Testis (tissue), 2 donors: ENCODE measurements at regions not wholly inside any gene's neighbourhood (a gene's known extent, or its start where the extent isn't known, plus 50 kb on each side); places are given as distances from the start of the nearest gene placed in this dataset.

ENCODE experiments used
- DNase-seq: peaks from one replicate; pipeline ENCODE4 v3.0.0-alpha.2; 2019
- H3K27ac ChIP-seq, 2 donors: fragments of 200-600 bp; sonication (generic); one replicate each; pipeline ENCODE4 v1.5.1; 2019
- H3K27me3 ChIP-seq: fragments of 200-600 bp; sonication (generic); one replicate; pipeline ENCODE4 v1.5.1; 2019
- H3K36me3 ChIP-seq: fragments of 200-600 bp; sonication (generic); one replicate; pipeline ENCODE4 v1.5.1; 2017; ENCODE audit warnings: low read depth; ENCODE audit errors: missing control alignments
- H3K4me1 ChIP-seq: fragments of 200-600 bp; sonication (generic); one replicate; pipeline ENCODE4 v1.5.1; 2019
- H3K4me3 ChIP-seq, 2 donors: fragments of 200-600 bp; sonication (generic); one replicate each; pipeline ENCODE4 v1.5.1; 2017 to 2019
- H3K9me3 ChIP-seq: fragments of 200-600 bp; sonication (generic); one replicate; pipeline ENCODE4 v1.5.1; 2017
- CTCF ChIP-seq, 3 experiments: fragments of 450-650 bp in 2 of 3; fragments of 200-600 bp in 1 of 3; sonication (generic) in 1 of 3; IDR thresholded peaks; one replicate each; pipeline ENCODE4 v1.5.1; 2016 to 2019; ENCODE audit warnings: antibody characterized with exemption in 3 of 3, mild to moderate bottlenecking in 2 of 3, moderate library complexity in 1 of 3
- POLR2A ChIP-seq: fragments of 450-650 bp; IDR thresholded peaks from one replicate; pipeline ENCODE4 v1.6.1; 2017; ENCODE audit warnings: antibody characterized with exemption, mild to moderate bottlenecking, moderate library complexity
- WGBS, 2 donors: methylation state at CpG; one replicate each; pipeline ENCODE4 v1.1.5; 2018; 5-methylcytosine and 5-hydroxymethylcytosine counted together
- intact Hi-C: fragments of 100-400 bp; cut with DNase I; formaldehyde crosslinking; loops from one replicate; pipeline ENCODE4 v1.15.1; 2023; ENCODE audit warnings: low total_unique reads

GRCh38 chr14:71812693-71813092 is 119.5 kb upstream of the RGS6 start:
- 88 to 99% methylated on average over 4 of the region's 4 CpGs for WGBS, 2 donors
- no peaks in the 10 kb centered on the region for H3K27me3 ChIP-seq
- intact Hi-C loops = no loop called here

GRCh38 chr14:71815110-71815509 is 117.1 kb upstream of the RGS6 start:
- no peak for DNase-seq
- Histone ChIP-seq H3K27me3 (no peaks in the 10 kb centered on the region), H3K4me3 (no peak overlapping the region), H3K27ac (no peak overlapping the region), H3K36me3 (no peaks in the 10 kb centered on the region), H3K9me3 (no peaks in the 10 kb centered on the region), H3K4me1 (no peaks in the 10 kb centered on the region)
- intact Hi-C loops = no loop called here
- 28 to 49% methylated on average over 4 of the region's 4 CpGs for WGBS, 2 donors
- TF ChIP-seq CTCF (IDR thresholded peaks at IDR 0.05) (no peak), POLR2A (no peak)

More at GRCh38 chr14:71812693-71813092, 119.5 kb upstream of the RGS6 start:
- H3K36me3 ChIP-seq = no peaks in the 10 kb centered on the region
- TF ChIP-seq POLR2A (no peak), CTCF (IDR thresholded peaks at IDR 0.05) (no peak)
- no peak overlapping the region for H3K4me3 ChIP-seq
- DNase-seq = no peak
- no peak overlapping the region for H3K27ac ChIP-seq
- H3K9me3 ChIP-seq = no peaks in the 10 kb centered on the region
- no peaks in the 10 kb centered on the region for H3K4me1 ChIP-seq

- H3K36me3 ChIP-seq = no peaks in the 10 kb centered on the region
- no peak overlapping the region for H3K4me3 ChIP-seq
- TF ChIP-seq CTCF (IDR thresholded peaks at IDR 0.05) (no peak), POLR2A (no peak)
- H3K9me3 ChIP-seq = no peaks in the 10 kb centered on the region
- no peaks in the 10 kb centered on the region for H3K4me1 ChIP-seq
- H3K27me3 ChIP-seq = no peaks in the 10 kb centered on the region
- 83 to 86% methylated on average over 5 of the region's 5 CpGs for WGBS, 2 donors
- intact Hi-C loops = no loop called here
- H3K27ac ChIP-seq = no peak overlapping the region
- no peak for DNase-seq
These were observed 107.4 kb upstream of the RGS6 start for GRCh38 chr14:71824816-71825215.

GRCh38 chr14:71833476-71833875 is 98.8 kb upstream of the RGS6 start:
- no peak for DNase-seq
- Histone ChIP-seq H3K4me3 (no peak overlapping the region), H3K4me1 (no peaks in the 10 kb centered on the region), H3K27me3 (no peaks in the 10 kb centered on the region), H3K27ac (no peak overlapping the region), H3K9me3 (no peaks in the 10 kb centered on the region), H3K36me3 (no peaks in the 10 kb centered on the region)
- intact Hi-C loops = no loop called here
- no peak for TF ChIP-seq CTCF (IDR thresholded peaks at IDR 0.05)
- TF ChIP-seq POLR2A = no peak
- WGBS, 2 donors = 81 to 82% methylated on average over 3 of the region's 3 CpGs

- WGBS, 2 donors = 62 to 65% methylated on average over 4 of the region's 4 CpGs
- DNase-seq = no peak
- H3K4me1 ChIP-seq = no peaks in the 10 kb centered on the region
- intact Hi-C loops = no loop called here
- no peaks in the 10 kb centered on the region for H3K27me3 ChIP-seq
- no peak overlapping the region for H3K4me3 ChIP-seq
- no peak overlapping the region for H3K27ac ChIP-seq
- no peaks in the 10 kb centered on the region for H3K36me3 ChIP-seq
- TF ChIP-seq POLR2A (no peak), CTCF (IDR thresholded peaks at IDR 0.05) (no peak)
- H3K9me3 ChIP-seq = no peaks in the 10 kb centered on the region
These were observed 97.7 kb upstream of the RGS6 start for GRCh38 chr14:71834284-71835204.
